ENCODE measurements at regions not wholly inside any gene's neighbourhood (a gene's known extent, or its start where the extent isn't known, plus 50 kb on each side); places are given as distances from the start of the nearest gene placed in this dataset.

- in situ Hi-C loops (cut with MboI), result no loop called here
- no peak overlapping the region for H3K4me3 ChIP-seq
- no peak for DNase-seq (ENCODE audit: extremely low read depth in 1 of 4, low spot score in 3 of 4)
- H3K4me2 ChIP-seq (ENCODE audit: insufficient read depth, low read length), result no peak overlapping the region
- H3K9ac ChIP-seq (ENCODE audit: insufficient read depth in 1 of 2, low read depth in 2 of 2, low read length in 2 of 2), result no peak overlapping the region
- ChIA-PET CTCF (ENCODE audit: low intra/inter-chr PET ratio) (no interaction called here), POLR2A (no interaction called here)
- WGBS (ENCODE audit: insufficient coverage, low coverage, missing lambda C conversion rate), result 5% methylated on average over 3 of the region's 3 CpGs
- H3K36me3 ChIP-seq (ENCODE audit: control insufficient read depth, insufficient read depth, low read length), result no peaks in the 10 kb centered on the region
- no peaks in the 10 kb centered on the region for H4K20me1 ChIP-seq (replicated peaks; ENCODE audit: control insufficient read depth, insufficient read depth, low read length)
- no peak overlapping the region for H2AFZ ChIP-seq (ENCODE audit: low read depth, low read length)
- peaks cover 0 to 23% of the 10 kb centered on the region in 2 experiments; a peak in 2 of 5 replicates for H3K27me3 ChIP-seq (ENCODE audit: control insufficient read depth in 2 of 2, insufficient read depth in 2 of 2, low read length in 2 of 2)
- H3K9me1 ChIP-seq (ENCODE audit: control insufficient read depth, insufficient read depth, low read length), result no peaks in the 10 kb centered on the region
- intact Hi-C loops (cut with micrococcal nuclease), result no loop called here
- H3K27ac ChIP-seq (ENCODE audit: extremely low read depth, low read depth, low read length), result no peak overlapping the region
- H3K4me1 ChIP-seq (replicated peaks in 1 of 2; ENCODE audit: control insufficient read depth in 2 of 2, insufficient read depth in 2 of 2, low read length in 2 of 2), result peaks cover 0 to 5% of the 10 kb centered on the region in 2 experiments; a peak in 1 of 5 replicates
- FAIRE-seq, result no peak
- H3K9me3 ChIP-seq (replicated peaks; ENCODE audit: control insufficient read depth, insufficient read depth, low read depth, low read length), result no peaks in the 10 kb centered on the region
- H3K79me2 ChIP-seq (ENCODE audit: control insufficient read depth, insufficient read depth, low read length), result no peaks in the 10 kb centered on the region
- BruUV-seq (replicated peaks), result no TSS peak
- TF ChIP-seq, protein P1, sequence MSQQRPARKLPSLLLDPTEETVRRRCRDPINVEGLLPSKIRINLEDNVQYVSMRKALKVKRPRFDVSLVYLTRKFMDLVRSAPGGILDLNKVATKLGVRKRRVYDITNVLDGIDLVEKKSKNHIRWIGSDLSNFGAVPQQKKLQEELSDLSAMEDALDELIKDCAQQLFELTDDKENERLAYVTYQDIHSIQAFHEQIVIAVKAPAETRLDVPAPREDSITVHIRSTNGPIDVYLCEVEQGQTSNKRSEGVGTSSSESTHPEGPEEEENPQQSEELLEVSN (IDR thresholded peaks at IDR 0.05; ENCODE audit: borderline replicate concordance in 1 of 2, extremely low read depth in 1 of 2, insufficient read depth in 1 of 2, insufficient read length in 1 of 2, low read depth in 1 of 2, low read length in 1 of 2, poor library complexity in 1 of 2, severe bottlenecking in 1 of 2), result no peak
- TF ChIP-seq ZNF589 (CRISPR knock-in tag; IDR thresholded peaks at IDR 0.05; ENCODE audit: low read depth) (no peak), NR2C1 (IDR thresholded peaks at IDR 0.05) (no peak), NR2C1 (tag; IDR thresholded peaks at IDR 0.05) (no peak), NR2F6 (CRISPR knock-in tag; IDR thresholded peaks at IDR 0.05) (no peak)
- ATAC-seq, result no peak
These were observed 264.6 kb upstream of the TLE3 start for GRCh38 chr15:70362350-70362749.

- Histone ChIP-seq H3K4me3 (no peak overlapping the region), H3K36me3 (ENCODE audit: control insufficient read depth, insufficient read depth, low read length) (no peaks in the 10 kb centered on the region), H3K27me3 (ENCODE audit: control insufficient read depth in 2 of 2, insufficient read depth in 2 of 2, low read length in 2 of 2) (peaks cover 0 to 28% of the 10 kb centered on the region in 2 experiments; a peak in 2 of 5 replicates), H3K4me2 (ENCODE audit: insufficient read depth, low read length) (no peak overlapping the region), H4K20me1 (replicated peaks; ENCODE audit: control insufficient read depth, insufficient read depth, low read length) (no peaks in the 10 kb centered on the region), H3K9ac (ENCODE audit: insufficient read depth in 1 of 2, low read depth in 2 of 2, low read length in 2 of 2) (no peak overlapping the region), H3K9me3 (replicated peaks; ENCODE audit: control insufficient read depth, insufficient read depth, low read depth, low read length) (no peaks in the 10 kb centered on the region), H2AFZ (ENCODE audit: low read depth, low read length) (no peak overlapping the region), H3K79me2 (ENCODE audit: control insufficient read depth, insufficient read depth, low read length) (no peaks in the 10 kb centered on the region), H3K27ac (ENCODE audit: extremely low read depth, low read depth, low read length) (no peak overlapping the region), H3K4me1 (replicated peaks in 1 of 2; ENCODE audit: control insufficient read depth in 2 of 2, insufficient read depth in 2 of 2, low read length in 2 of 2) (peaks cover 0 to 6% of the 10 kb centered on the region in 2 experiments; a peak in 1 of 5 replicates), H3K9me1 (ENCODE audit: control insufficient read depth, insufficient read depth, low read length) (no peaks in the 10 kb centered on the region)
- ATAC-seq (no peak), DNase-seq (ENCODE audit: extremely low read depth in 1 of 4, low spot score in 3 of 4) (no peak), FAIRE-seq (no peak)
- ChIA-PET POLR2A (no interaction called here), CTCF (ENCODE audit: low intra/inter-chr PET ratio) (no interaction called here)
- TF ChIP-seq ZNF280A (IDR thresholded peaks at IDR 0.05; ENCODE audit: low read depth, partially characterized antibody), result no peak
- TF ChIP-seq PCBP1 (IDR thresholded peaks at IDR 0.05; ENCODE audit: low read depth, low read length, poor library complexity, severe bottlenecking), result no peak
- TF ChIP-seq ZNF146 (CRISPR knock-in tag; IDR thresholded peaks at IDR 0.05; ENCODE audit: unreplicated experiment), result no peak
- 11% methylated on average over 11 of the region's 11 CpGs for WGBS (ENCODE audit: insufficient coverage, low coverage, missing lambda C conversion rate)
- in situ Hi-C loops (cut with MboI) (no loop called here), intact Hi-C loops (cut with micrococcal nuclease) (no loop called here)
- BruUV-seq (replicated peaks), result no TSS peak
These were observed 264.2 kb upstream of the TLE3 start for GRCh38 chr15:70361891-70362290.
